ENCODE measurements at regions not wholly inside any gene's neighbourhood (a gene's known extent, or its start where the extent isn't known, plus 50 kb on each side); places are given as distances from the start of the nearest gene placed in this dataset.

GRCh38 chr22:48205161-48205560 lies 1442.7 kb downstream of the TBC1D22A start:
- Histone ChIP-seq H3K27me3 (ENCODE audit: control insufficient read depth, insufficient read depth, low read length) (no peaks in the 10 kb centered on the region), H3K4me3 (ENCODE audit: low read depth, low read length) (no peak overlapping the region), H3K36me3 (ENCODE audit: control insufficient read depth, insufficient read depth, low read length) (no peaks in the 10 kb centered on the region)
- TF ChIP-seq CTCF (IDR thresholded peaks at IDR 0.05; ENCODE audit: insufficient read depth, low read depth, low read length) = no peak
- CTCF ChIA-PET = no interaction called here
- no peak for DNase-seq (ENCODE audit: low read depth)
- POLR2A ChIA-PET = no interaction called here

DNA sequence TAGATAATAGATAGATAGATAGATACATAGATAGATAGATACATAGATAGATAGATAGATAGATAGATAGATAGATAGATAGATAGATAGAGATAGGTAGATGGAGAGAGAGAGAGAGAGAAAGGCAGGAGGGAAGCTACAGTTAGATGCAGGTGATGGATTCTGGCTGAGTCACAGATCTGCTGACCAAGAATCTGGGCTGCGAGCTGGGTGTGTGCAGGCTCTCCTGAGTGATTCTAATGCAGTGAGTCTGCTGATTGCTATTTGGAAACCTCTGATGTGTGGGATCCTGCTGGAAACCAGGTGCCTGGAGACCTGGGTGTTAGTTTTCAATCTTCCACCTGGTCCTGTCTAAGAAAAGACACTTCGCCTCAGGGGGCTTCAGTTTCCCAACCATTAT lies 1441.8 kb downstream of the TBC1D22A start:
- H3K4me3 ChIP-seq (ENCODE audit: low read depth, low read length) = no peak overlapping the region
- H3K36me3 ChIP-seq (ENCODE audit: control insufficient read depth, insufficient read depth, low read length) = no peaks in the 10 kb centered on the region
- CTCF ChIA-PET = no interaction called here
- POLR2A ChIA-PET = no interaction called here
- DNase-seq (ENCODE audit: low read depth) = no peak
- H3K27me3 ChIP-seq (ENCODE audit: control insufficient read depth, insufficient read depth, low read length) = no peaks in the 10 kb centered on the region
- no peak for TF ChIP-seq CTCF (IDR thresholded peaks at IDR 0.05; ENCODE audit: insufficient read depth, low read depth, low read length)

DNA sequence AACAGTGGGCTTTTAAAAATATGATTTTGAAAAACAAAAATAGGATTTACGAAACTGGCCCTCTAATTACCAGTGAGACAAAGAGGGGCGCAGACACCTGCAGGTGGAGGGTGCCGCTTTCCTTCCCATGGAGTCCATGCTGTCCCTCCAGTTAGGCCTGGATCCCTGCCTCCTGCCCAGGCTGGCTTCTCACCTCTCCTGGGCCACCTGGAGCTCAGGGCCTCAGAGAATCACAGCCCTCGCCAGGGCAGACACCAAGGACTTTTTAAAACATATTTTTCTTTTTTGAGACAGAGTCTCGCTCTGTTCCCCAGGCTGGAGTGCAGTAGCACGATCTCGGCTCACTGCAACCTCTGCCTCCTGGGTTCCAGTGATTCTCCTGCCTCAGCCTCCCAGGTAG lies 1437.2 kb downstream of the TBC1D22A start:
- H3K27me3 ChIP-seq (ENCODE audit: control insufficient read depth, insufficient read depth, low read length) = no peaks in the 10 kb centered on the region
- no peak for TF ChIP-seq CTCF (IDR thresholded peaks at IDR 0.05; ENCODE audit: insufficient read depth, low read depth, low read length)
- POLR2A ChIA-PET = no interaction called here

DNA sequence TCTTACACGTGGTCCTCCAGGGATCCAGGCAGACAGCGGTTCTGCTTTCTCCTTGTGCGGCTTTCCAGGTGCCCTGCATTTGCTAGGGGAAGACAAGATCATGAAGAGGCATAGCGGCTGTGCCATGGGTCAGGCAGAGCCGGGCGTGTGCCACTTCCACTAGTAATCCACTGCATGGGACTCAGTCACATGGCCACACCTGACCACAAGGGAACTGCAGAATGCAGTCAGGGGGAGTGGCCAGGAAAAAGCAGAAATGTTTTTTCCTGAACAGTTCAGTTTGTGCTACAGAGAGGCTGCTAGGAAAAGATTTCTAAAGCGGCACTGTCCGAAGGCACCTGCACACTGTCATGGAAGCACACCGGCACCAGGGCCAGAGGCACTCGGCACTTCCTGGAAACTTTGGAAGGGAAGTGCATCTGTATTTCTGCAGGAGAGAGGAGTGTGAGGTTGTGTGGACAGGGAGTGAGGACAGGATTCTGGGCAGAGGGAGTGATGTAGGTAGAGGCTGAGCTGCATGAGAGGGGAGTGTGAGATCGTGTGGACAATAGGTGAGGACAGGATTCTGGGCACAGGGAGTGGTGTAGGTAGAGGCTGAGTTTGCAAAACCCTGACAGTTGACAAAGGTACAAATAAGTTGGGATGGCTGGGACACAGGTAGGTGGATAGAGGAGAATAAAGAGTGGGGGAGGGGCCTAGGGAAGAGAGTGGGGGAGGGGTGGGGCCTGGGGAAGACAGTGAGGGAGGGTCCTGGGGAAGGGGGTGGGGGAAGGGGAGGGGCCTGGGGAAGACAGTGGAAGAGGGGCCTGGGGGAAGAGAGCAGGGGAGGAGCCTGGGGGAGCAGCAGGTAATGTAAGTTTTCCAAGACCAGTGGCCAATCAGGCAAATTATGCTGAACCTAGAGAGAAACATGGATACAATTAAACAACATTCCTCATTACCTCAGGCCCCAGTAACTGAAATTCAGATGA lies 1436.3 kb downstream of the TBC1D22A start:
- Histone ChIP-seq H3K27me3 (ENCODE audit: control insufficient read depth, insufficient read depth, low read length) (no peaks in the 10 kb centered on the region), H3K4me3 (ENCODE audit: low read depth, low read length) (no peak overlapping the region), H3K36me3 (ENCODE audit: control insufficient read depth, insufficient read depth, low read length) (no peaks in the 10 kb centered on the region)
- ChIA-PET CTCF (no interaction called here), POLR2A (no interaction called here)
- DNase-seq (ENCODE audit: low read depth) = no peak
- no peak for TF ChIP-seq CTCF (IDR thresholded peaks at IDR 0.05; ENCODE audit: insufficient read depth, low read depth, low read length)

More for the DNA sequence above, 1437.2 kb downstream of the TBC1D22A start:
- CTCF ChIA-PET = no interaction called here
- Histone ChIP-seq H3K36me3 (ENCODE audit: control insufficient read depth, insufficient read depth, low read length) (no peaks in the 10 kb centered on the region), H3K4me3 (ENCODE audit: low read depth, low read length) (no peak overlapping the region)
- DNase-seq (ENCODE audit: low read depth) = no peak

DNA sequence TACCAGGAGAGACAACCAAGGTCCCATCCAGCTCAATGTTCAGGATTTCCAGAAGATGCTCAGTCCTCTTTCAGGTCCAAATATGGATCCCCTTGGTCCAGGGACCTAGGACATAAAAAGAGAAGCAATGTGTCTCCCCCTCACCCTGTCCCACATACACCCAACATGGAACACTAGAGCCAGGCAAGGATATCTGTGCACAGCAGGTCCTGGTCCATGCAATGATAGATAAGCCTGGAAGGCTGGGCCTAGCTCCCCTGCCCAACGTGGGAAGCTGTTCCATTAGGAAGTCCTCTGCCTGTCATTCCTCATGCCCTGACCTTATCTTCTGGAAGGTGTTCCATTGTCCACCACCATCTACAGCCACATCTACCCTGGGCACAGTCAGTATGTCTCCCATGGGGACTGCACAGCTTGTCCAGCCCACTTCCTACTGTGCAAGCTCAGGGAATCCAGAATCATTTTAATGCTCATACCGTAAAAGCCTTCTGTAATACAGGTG lies 1434.8 kb downstream of the TBC1D22A start:
- ChIA-PET POLR2A (no interaction called here), CTCF (no interaction called here)
- H3K4me3 ChIP-seq (ENCODE audit: low read depth, low read length) = no peak overlapping the region
- DNase-seq (ENCODE audit: low read depth) = no peak
- no peaks in the 10 kb centered on the region for H3K36me3 ChIP-seq (ENCODE audit: control insufficient read depth, insufficient read depth, low read length)
- no peaks in the 10 kb centered on the region for H3K27me3 ChIP-seq (ENCODE audit: control insufficient read depth, insufficient read depth, low read length)
- TF ChIP-seq CTCF (IDR thresholded peaks at IDR 0.05; ENCODE audit: insufficient read depth, low read depth, low read length) = no peak

Measured in BJ (cell line).